GM12872 (cell line): ENCODE measurements at regions not wholly inside any gene's neighbourhood (a gene's known extent, or its start where the extent isn't known, plus 50 kb on each side); places are given as distances from the start of the nearest gene placed in this dataset.

Source experiments
- CTCF ChIP-seq: IDR thresholded peaks from 3 replicates; pipeline ENCODE4 v1.5.1; 2011; ENCODE audit warnings: low read depth, mild to moderate bottlenecking, low read length, moderate library complexity; ENCODE audit not compliant: insufficient read depth

DNA sequence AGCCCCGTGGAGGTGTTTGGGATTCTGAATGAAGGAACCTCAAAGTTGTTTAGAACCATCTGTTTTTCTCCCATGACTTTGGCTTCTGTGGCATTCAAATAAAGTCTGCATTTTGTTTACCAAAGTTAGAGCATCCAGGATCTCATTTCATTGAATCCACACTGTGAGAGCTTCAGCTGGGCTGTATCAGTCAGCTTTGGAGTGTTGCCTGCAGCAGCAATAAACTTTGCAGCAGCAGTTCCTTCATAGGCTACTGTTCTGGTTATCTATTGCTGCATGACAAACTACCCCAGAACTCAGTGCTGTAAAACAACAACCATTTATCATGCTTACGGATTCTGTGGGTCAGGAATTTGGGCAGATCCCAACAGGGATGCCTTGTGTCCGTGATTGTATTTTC, 1575.2 kb upstream of the LRRTM3 start:
- TF ChIP-seq CTCF: no peak

GRCh38 chr10:65355141-65355680, 1570.6 kb upstream of the LRRTM3 start:
- no peak for TF ChIP-seq CTCF

DNA sequence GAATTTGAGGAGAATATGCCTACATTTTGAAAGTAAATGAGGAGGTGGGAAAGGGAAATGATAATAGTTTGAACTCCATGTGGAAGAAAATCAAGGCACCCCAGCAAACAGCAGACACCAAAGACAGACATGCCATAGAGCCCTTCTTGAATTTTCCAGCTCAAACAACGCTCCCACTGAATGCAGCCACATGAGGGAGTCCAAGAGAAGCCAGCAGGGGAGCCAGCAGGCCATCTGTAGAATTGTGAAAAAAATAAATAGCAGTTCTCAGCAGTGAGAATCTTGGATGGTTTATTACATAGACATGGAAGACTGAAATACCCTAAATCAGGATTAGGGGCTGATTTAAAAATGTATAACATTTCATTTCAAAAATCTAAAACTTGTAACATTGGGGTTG, 1567.3 kb upstream of the LRRTM3 start:
- TF ChIP-seq CTCF: peak; percentile 24; the same call in 1 of the 3 replicates

GRCh38 chr10:65360497-65360896, 1565.3 kb upstream of the LRRTM3 start:
- no peak for TF ChIP-seq CTCF

GRCh38 chr10:65365878-65366277, 1560.0 kb upstream of the LRRTM3 start:
- no peak for TF ChIP-seq CTCF

DNA sequence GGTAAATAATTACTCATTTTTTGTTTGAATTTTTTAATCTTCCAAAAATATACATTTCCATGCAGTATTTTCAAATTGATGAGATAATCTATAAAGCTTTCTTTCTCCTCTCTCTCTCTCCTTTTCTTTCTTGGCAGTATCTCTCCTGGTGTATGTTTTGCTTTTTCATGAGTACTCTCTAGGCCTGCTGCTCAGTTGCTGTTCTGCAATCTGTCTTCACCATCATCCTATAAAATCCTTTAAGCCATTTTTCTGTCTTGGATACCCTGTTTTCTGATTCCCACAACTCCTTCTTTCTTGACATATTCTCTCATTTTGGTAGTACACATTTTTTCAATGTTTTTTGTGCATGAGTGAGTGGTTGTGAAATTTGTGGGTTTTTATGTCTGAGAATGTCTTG, 1558.1 kb upstream of the LRRTM3 start:
- TF ChIP-seq CTCF: no peak

DNA sequence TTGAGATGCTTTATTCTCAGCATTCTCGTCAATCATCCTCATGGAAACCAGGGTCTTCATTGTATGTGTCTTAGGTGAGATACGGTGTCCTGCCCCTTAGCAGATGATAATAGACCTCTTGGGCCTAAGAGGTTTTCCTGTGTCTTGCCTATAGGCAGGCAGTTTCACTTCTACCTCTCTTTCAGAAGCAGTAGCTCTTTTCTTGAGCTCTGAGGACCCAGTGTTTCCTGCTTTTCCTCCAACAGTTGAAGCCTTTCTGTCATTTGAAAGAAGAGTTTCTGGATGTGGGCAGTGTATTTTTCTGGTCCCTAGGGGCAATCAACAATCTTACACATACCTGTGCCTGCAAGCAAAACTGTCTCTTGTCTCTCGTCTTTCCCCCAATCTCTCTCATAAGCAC, 1550.3 kb upstream of the LRRTM3 start:
- no peak for TF ChIP-seq CTCF

DNA sequence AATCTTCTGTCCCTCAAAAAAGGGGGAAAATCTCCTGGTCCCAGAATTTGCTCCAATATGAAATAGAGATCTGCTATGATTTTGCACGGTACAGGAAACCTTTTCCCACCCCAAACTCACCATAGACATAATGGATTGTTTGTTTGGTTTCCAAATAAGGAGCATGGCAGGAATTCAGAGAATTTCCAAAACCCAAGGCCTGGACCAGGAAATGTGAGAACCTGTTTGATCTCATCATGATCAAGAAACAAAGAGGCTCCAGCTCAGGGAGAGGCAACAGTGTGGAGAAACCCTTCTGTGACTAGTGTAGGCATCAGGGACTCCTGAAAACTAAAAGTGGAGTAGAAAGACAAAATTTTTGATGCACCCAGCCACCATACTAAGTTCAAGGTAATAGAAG, 1548.1 kb upstream of the LRRTM3 start:
- no peak for TF ChIP-seq CTCF
